ENCODE measurements at regions not wholly inside any gene's neighbourhood (a gene's known extent, or its start where the extent isn't known, plus 50 kb on each side); places are given as distances from the start of the nearest gene placed in this dataset.
"Not testable (repeated sequence)": the region's sequence is repeated elsewhere in the genome, so short reads cannot be mapped to it uniquely, and the experiment has no call there.

DNA sequence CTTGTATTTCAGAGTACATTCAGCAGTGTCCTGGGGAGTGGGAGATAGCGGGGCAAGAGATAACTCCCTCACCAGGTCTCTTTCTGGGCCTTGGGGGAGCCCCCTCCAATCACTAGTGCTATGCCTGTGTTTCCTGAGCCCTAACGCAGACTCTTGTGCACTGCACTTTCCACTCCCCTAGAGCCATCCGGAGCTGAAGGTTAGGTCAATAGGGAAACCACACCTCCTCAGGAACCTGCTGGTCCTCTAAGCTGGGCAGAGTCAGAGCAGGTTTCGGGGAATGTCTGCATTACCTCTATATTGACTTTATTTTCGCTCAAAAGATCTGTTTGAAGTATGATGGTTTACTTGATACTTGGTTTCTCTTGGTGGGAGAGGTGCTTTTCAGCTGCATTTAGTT is 617.0 kb upstream of the ROBO1 start:
- Mint-ChIP-seq H3K4me3 (no peak overlapping the region), H3K27ac (no peak overlapping the region), H3K36me3 (ENCODE audit: low read depth) (no peaks in the 10 kb centered on the region), H3K4me1 (ENCODE audit: low read depth) (no peaks in the 10 kb centered on the region), H3K9me3 (peaks cover 4% of the 10 kb centered on the region), H3K27me3 (ENCODE audit: low read depth) (no peaks in the 10 kb centered on the region)

DNA sequence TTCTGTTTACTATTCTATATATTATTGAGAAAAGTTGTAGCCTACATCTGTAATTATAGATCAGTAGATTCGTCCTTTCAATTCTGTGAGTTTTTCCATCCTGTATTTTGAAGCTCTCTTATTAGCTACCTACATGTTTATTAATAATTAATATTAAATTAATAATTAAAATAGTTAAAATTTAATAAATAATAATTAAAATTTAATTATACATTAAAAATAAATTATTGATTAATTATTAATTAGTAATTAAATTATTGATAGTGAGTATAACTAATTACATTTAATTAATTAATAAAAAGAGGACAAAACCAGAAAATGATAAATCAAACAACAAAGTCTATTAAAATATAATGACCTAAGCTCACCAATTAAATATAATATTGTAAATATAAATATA is 606.6 kb upstream of the ROBO1 start:
- no peak overlapping the region for H3K4me3 Mint-ChIP-seq
- H3K36me3 Mint-ChIP-seq (ENCODE audit: low read depth) = no peaks in the 10 kb centered on the region
- H3K4me1 Mint-ChIP-seq (ENCODE audit: low read depth) = no peaks in the 10 kb centered on the region
- H3K27ac Mint-ChIP-seq = no peak overlapping the region
- no peaks in the 10 kb centered on the region for H3K27me3 Mint-ChIP-seq (ENCODE audit: low read depth)
- H3K9me3 Mint-ChIP-seq = peaks cover 5% of the 10 kb centered on the region

GRCh38 chr3:80368616-80369015 is 600.8 kb upstream of the ROBO1 start:
- no peaks in the 10 kb centered on the region for H3K27me3 Mint-ChIP-seq (ENCODE audit: low read depth)
- no peak overlapping the region for H3K27ac Mint-ChIP-seq
- no peaks in the 10 kb centered on the region for H3K36me3 Mint-ChIP-seq (ENCODE audit: low read depth)
- H3K4me3 Mint-ChIP-seq = no peak overlapping the region
- no peaks in the 10 kb centered on the region for H3K4me1 Mint-ChIP-seq (ENCODE audit: low read depth)
- H3K9me3 Mint-ChIP-seq = peaks cover 18% of the 10 kb centered on the region

DNA sequence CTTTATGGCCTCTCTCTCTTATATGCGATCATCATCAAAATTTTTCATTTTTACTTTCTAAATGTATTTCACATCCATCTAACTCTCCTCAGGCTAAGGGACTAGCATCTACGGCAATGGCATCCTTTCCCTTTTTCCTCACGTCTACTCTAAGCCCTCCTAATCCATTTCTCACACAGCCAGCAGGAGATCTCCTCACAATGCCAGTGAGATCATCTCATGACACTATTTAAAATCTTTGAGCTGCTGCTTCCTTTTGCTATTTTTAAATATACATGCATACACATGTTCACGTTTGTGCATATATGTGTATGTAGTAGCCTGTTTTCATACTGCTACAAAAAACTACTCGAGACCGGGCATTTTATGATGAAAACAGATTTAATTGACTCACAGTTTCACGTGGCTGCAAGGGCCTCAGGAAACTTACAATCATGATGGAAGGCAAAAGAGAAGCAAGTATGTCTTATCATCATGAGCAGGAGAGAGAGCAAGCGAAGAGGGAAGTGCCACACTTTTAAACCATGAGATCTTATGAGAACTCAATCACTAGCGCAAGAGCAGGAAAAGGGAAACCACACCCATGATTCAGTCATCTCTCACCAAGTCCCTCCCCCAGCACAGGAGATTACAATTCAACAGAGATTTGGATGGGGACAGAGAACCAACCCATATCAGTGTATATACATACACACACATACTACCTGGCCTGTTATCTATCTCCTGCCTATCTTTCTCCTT is 599.2 kb upstream of the ROBO1 start:
- Mint-ChIP-seq H3K9me3 (peaks cover 13% of the 10 kb centered on the region), H3K27me3 (ENCODE audit: low read depth) (no peaks in the 10 kb centered on the region), H3K4me3 (no peak overlapping the region), H3K27ac (no peak overlapping the region), H3K36me3 (ENCODE audit: low read depth) (no peaks in the 10 kb centered on the region), H3K4me1 (ENCODE audit: low read depth) (no peaks in the 10 kb centered on the region)

- peaks cover 5% of the 10 kb centered on the region for H3K9me3 Mint-ChIP-seq
- no peak overlapping the region for H3K4me3 Mint-ChIP-seq
- H3K36me3 Mint-ChIP-seq (ENCODE audit: low read depth) = no peaks in the 10 kb centered on the region
- no peaks in the 10 kb centered on the region for H3K27me3 Mint-ChIP-seq (ENCODE audit: low read depth)
- no peaks in the 10 kb centered on the region for H3K4me1 Mint-ChIP-seq (ENCODE audit: low read depth)
- no peak overlapping the region for H3K27ac Mint-ChIP-seq
Measured at GRCh38 chr3:80357761-80358160, 590.0 kb upstream of the ROBO1 start.

GRCh38 chr3:80355144-80355543 is 587.3 kb upstream of the ROBO1 start:
- H3K4me1 Mint-ChIP-seq (ENCODE audit: low read depth) = no peaks in the 10 kb centered on the region
- H3K4me3 Mint-ChIP-seq = no peak overlapping the region
- H3K9me3 Mint-ChIP-seq = peaks cover 9% of the 10 kb centered on the region
- no peaks in the 10 kb centered on the region for H3K36me3 Mint-ChIP-seq (ENCODE audit: low read depth)
- H3K27me3 Mint-ChIP-seq (ENCODE audit: low read depth) = no peaks in the 10 kb centered on the region
- no peak overlapping the region for H3K27ac Mint-ChIP-seq

- no peaks in the 10 kb centered on the region for H3K36me3 Mint-ChIP-seq (ENCODE audit: low read depth)
- H3K4me1 Mint-ChIP-seq (ENCODE audit: low read depth) = no peaks in the 10 kb centered on the region
- H3K4me3 Mint-ChIP-seq = no peak overlapping the region
Measured at GRCh38 chr3:80351201-80351600, 583.4 kb upstream of the ROBO1 start.

DNA sequence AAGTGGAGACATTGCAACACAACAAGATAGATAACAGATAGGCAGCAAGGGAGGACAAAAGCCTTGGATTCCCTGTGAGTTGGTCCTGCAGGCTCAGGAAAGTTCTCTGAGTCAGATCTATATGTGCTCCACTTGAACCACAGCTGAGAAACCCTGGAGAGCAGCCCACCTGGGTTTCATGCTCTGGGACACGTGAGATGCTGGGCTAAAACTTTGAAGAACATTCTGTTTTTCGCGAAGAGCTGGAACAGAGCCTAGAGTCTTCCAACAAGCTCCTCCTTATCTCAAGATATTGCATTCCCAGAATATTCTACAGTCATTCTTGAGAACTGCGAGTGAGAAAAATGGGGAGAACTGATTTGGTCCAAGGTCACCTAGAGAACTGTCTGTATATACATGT is 583.0 kb upstream of the ROBO1 start:
- Mint-ChIP-seq H3K4me3 (no peak overlapping the region), H3K4me1 (ENCODE audit: low read depth) (no peaks in the 10 kb centered on the region), H3K9me3 (peaks cover 18% of the 10 kb centered on the region), H3K36me3 (ENCODE audit: low read depth) (no peaks in the 10 kb centered on the region), H3K27ac (no peak overlapping the region), H3K27me3 (ENCODE audit: low read depth) (no peaks in the 10 kb centered on the region)

More at GRCh38 chr3:80351201-80351600, 583.4 kb upstream of the ROBO1 start:
- no peak overlapping the region for H3K27ac Mint-ChIP-seq
- no peaks in the 10 kb centered on the region for H3K27me3 Mint-ChIP-seq (ENCODE audit: low read depth)
- H3K9me3 Mint-ChIP-seq = peaks cover 18% of the 10 kb centered on the region

- Mint-ChIP-seq H3K36me3 (ENCODE audit: low read depth) (no peaks in the 10 kb centered on the region), H3K27ac (no peak overlapping the region), H3K4me1 (ENCODE audit: low read depth) (no peaks in the 10 kb centered on the region), H3K27me3 (ENCODE audit: low read depth) (no peaks in the 10 kb centered on the region), H3K4me3 (no peak overlapping the region), H3K9me3 (peaks cover 32% of the 10 kb centered on the region)
Measured at GRCh38 chr3:80338366-80338765, 570.6 kb upstream of the ROBO1 start.

DNA sequence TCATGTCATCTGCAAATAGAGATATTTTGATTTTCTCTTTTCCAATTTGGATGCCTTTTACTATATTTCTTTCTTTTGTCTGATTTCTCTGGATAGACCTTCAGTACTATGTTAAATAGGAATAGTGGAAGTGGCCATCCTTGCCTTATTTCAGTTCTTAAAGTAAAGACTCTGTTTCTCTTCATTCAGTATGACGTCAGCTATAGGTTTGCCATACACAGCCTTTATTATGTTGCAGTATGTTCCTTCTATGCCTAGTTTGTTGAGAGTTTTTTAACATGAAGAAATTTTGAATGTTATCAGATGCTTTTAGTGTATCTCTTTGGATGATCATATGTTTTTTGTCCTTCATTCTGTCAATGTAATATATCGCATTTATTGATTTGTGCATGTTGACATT is 566.7 kb upstream of the ROBO1 start:
- peaks cover 24% of the 10 kb centered on the region for H3K9me3 Mint-ChIP-seq
- no peak overlapping the region for H3K4me3 Mint-ChIP-seq
- no peaks in the 10 kb centered on the region for H3K4me1 Mint-ChIP-seq (ENCODE audit: low read depth)
- H3K27me3 Mint-ChIP-seq (ENCODE audit: low read depth) = no peaks in the 10 kb centered on the region
- H3K27ac Mint-ChIP-seq = no peak overlapping the region
- H3K36me3 Mint-ChIP-seq (ENCODE audit: low read depth) = no peaks in the 10 kb centered on the region

DNA sequence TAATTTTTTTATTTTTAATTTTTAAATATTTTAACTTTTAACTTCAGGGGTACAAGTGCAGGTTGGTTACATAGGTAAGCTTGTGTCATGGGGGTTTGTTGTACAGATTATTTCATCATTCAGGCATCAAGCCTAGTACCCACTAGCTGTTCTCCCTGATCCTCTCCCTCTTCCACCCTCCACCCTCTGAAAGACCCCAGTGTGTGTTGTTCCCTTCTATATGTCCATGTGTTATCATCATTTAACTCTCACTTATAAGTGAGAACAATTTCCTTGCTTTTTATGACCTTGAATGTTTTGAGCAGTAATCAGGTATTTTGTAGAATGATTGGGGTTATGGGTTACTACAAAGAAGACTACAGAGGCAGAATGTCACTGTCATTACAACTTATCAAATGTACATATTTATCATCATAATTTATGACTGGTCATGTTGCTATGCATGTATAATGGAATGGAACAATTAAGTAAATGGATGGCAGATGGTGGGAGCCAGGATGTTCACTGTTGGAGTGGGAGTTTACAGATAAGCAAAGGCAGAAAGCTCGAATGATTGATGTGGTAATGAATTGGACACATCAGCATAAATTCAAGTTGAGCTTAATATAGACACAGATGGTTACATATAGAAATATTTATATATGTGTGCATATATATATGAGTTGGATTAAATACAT is 563.8 kb upstream of the ROBO1 start:
- Mint-ChIP-seq H3K27me3 (ENCODE audit: low read depth) (no peaks in the 10 kb centered on the region), H3K4me1 (ENCODE audit: low read depth) (no peaks in the 10 kb centered on the region), H3K27ac (no peak overlapping the region), H3K4me3 (no peak overlapping the region), H3K36me3 (ENCODE audit: low read depth) (no peaks in the 10 kb centered on the region), H3K9me3 (peaks cover 21% of the 10 kb centered on the region)

- not testable (repeated sequence) for H3K4me3 Mint-ChIP-seq; H3K27me3 Mint-ChIP-seq (ENCODE audit: low read depth); H3K27ac Mint-ChIP-seq; H3K4me1 Mint-ChIP-seq (ENCODE audit: low read depth); H3K36me3 Mint-ChIP-seq (ENCODE audit: low read depth)
- peaks cover 53% of the 10 kb centered on the region for H3K9me3 Mint-ChIP-seq
Measured at GRCh38 chr3:80314541-80314940, 546.7 kb upstream of the ROBO1 start.

- Mint-ChIP-seq H3K4me3 (no peak overlapping the region), H3K36me3 (ENCODE audit: low read depth) (no peaks in the 10 kb centered on the region), H3K4me1 (ENCODE audit: low read depth) (no peaks in the 10 kb centered on the region), H3K27ac (no peak overlapping the region), H3K9me3 (peaks cover 29% of the 10 kb centered on the region), H3K27me3 (ENCODE audit: low read depth) (no peaks in the 10 kb centered on the region)
Measured at GRCh38 chr3:80308637-80309036, 540.8 kb upstream of the ROBO1 start.

DNA sequence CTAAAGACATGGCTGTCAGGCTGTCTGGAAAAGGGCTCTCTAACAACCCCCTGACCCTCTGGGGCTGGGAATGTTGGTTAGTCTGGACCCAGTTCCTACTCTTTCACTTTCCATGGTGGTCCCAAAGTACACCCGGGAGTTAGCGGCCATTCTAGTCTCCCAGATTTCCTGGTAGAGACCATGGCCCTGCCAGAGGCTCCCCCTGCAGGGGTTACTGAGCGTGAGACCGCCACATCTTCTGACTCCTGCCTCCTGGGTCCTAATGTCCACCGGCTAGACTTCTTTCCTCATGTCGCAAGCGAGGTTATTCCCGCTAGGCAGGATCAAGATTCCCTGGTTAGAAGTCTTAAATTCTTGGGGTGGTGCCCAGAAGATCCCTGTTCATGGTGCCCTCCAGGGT is 540.0 kb upstream of the ROBO1 start:
- Mint-ChIP-seq H3K9me3 (peaks cover 22% of the 10 kb centered on the region), H3K36me3 (ENCODE audit: low read depth) (no peaks in the 10 kb centered on the region), H3K27me3 (ENCODE audit: low read depth) (no peaks in the 10 kb centered on the region), H3K4me3 (no peak overlapping the region), H3K4me1 (ENCODE audit: low read depth) (no peaks in the 10 kb centered on the region), H3K27ac (no peak overlapping the region)

DNA sequence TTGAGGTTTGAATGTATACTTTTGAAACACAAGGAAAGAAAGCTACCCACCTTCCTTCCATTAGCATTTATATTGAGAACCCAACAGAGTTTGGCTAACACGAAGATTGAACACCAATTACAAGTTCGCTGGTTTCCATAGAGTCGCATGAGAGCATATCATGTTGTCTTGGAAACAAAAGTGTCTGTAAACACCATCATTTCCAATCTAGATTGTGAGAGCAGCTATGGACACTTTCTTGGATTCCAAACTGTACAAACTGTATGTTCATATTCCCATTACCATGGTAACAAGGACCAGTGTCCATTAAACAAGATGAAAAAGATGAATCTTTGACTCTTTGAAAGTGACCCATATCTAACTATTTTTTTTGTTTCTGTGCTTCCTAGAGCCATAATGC is 529.9 kb upstream of the ROBO1 start:
- Mint-ChIP-seq H3K36me3 (ENCODE audit: low read depth) (no peaks in the 10 kb centered on the region), H3K4me3 (no peak overlapping the region), H3K9me3 (peaks cover 9% of the 10 kb centered on the region), H3K27me3 (ENCODE audit: low read depth) (no peaks in the 10 kb centered on the region), H3K4me1 (ENCODE audit: low read depth) (no peaks in the 10 kb centered on the region), H3K27ac (no peak overlapping the region)
